Fibroblast of lung (primary cell): ENCODE measurements at regions not wholly inside any gene's neighbourhood (a gene's known extent, or its start where the extent isn't known, plus 50 kb on each side); places are given as distances from the start of the nearest gene placed in this dataset.

Experiments used
- DNase-seq, 2 donors: peaks; one replicate each; pipeline versions ENCODE4 v3.0.0 to v3.0.0-alpha.2; 2010; ENCODE audit warnings: low read depth in 2 of 2
- H2AFZ ChIP-seq: 2 replicates; pipeline ENCODE4 v1.5.1; 2012; ENCODE audit warnings: low read length, control low read depth, inconsistent platforms
- H3K27ac ChIP-seq: 2 replicates; pipeline ENCODE4 v1.5.1; 2011; ENCODE audit warnings: low read length, control low read depth; ENCODE audit not compliant: insufficient read depth
- H3K27me3 ChIP-seq: 2 replicates; pipeline ENCODE4 v1.5.1; 2011; ENCODE audit warnings: mild to moderate bottlenecking, low read length; ENCODE audit not compliant: control insufficient read depth, insufficient read depth
- H3K36me3 ChIP-seq: 2 replicates; pipeline ENCODE4 v1.5.1; 2011; ENCODE audit warnings: low read length; ENCODE audit not compliant: control insufficient read depth, insufficient read depth
- H3K4me1 ChIP-seq: 2 replicates; pipeline ENCODE4 v1.5.1; 2011; ENCODE audit warnings: low read length; ENCODE audit not compliant: control insufficient read depth, insufficient read depth; ENCODE audit errors: extremely low read depth
- H3K4me2 ChIP-seq: 2 replicates; pipeline ENCODE4 v1.5.1; 2011; ENCODE audit warnings: low read length, control low read depth; ENCODE audit not compliant: insufficient read depth; ENCODE audit errors: extremely low read depth
- H3K4me3 ChIP-seq, 4 experiments: fragments of 200-600 bp in 1 of 4; sonication (generic) in 1 of 4; replicated peaks in 1 of 4; 2 replicates each; pipeline ENCODE4 v1.5.1; 2011 to 2016; ENCODE audit warnings: low read length in 4 of 4, low read depth in 3 of 4, mild to moderate bottlenecking in 3 of 4, control low read depth in 2 of 4, inconsistent platforms in 1 of 4, mixed read lengths in 1 of 4; ENCODE audit not compliant: insufficient read depth in 1 of 4; ENCODE audit errors: control extremely low read depth in 1 of 4
- H3K79me2 ChIP-seq: 2 replicates; pipeline ENCODE4 v1.5.1; 2012; ENCODE audit warnings: mild to moderate bottlenecking, low read length, inconsistent platforms; ENCODE audit not compliant: control insufficient read depth, insufficient read depth
- H3K9ac ChIP-seq: 2 replicates; pipeline ENCODE4 v1.5.1; 2011; ENCODE audit warnings: mild to moderate bottlenecking, low read length, control low read depth; ENCODE audit not compliant: insufficient read depth
- H3K9me3 ChIP-seq: 2 replicates; pipeline ENCODE4 v1.5.1; 2012; ENCODE audit warnings: low read depth, low read length; ENCODE audit not compliant: control insufficient read depth, insufficient read depth
- H4K20me1 ChIP-seq: 2 replicates; pipeline ENCODE4 v1.5.1; 2011; ENCODE audit warnings: low read length; ENCODE audit not compliant: control insufficient read depth, insufficient read depth; ENCODE audit errors: extremely low read depth
- CTCF ChIP-seq, 2 donors: IDR thresholded peaks in 1 of 2; conservative IDR thresholded peaks in 1 of 2; 1 replicate in 1 of 2; 2 replicates in 1 of 2; pipeline ENCODE4 v1.5.1; 2011 to 2012; ENCODE audit warnings: low read length in 2 of 2, control low read depth in 1 of 2, inconsistent platforms in 1 of 2, low read depth in 1 of 2, mild to moderate bottlenecking in 1 of 2
- EZH2 ChIP-seq: IDR thresholded peaks from 2 replicates; pipeline ENCODE4 v1.5.1; 2012; ENCODE audit warnings: low read length, control low read depth, mild to moderate bottlenecking; ENCODE audit errors: missing control alignments

- no peak overlapping the region for H3K4me2 ChIP-seq
- H3K9me3 ChIP-seq: no peaks in the 10 kb centered on the region
- TF ChIP-seq CTCF (conservative IDR thresholded peaks at IDR 0.05 in 1 of 2, IDR thresholded peaks at IDR 0.05 in 1 of 2; ENCODE audit: low read depth in 1 of 2, low read length in 2 of 2) (no peak), EZH2 (no peak)
- H3K4me1 ChIP-seq: no peaks in the 10 kb centered on the region
- H2AFZ ChIP-seq: no peak overlapping the region
- no peaks in the 10 kb centered on the region for H3K79me2 ChIP-seq
- no peaks in the 10 kb centered on the region for H3K36me3 ChIP-seq
- H3K27me3 ChIP-seq: no peaks in the 10 kb centered on the region
- H4K20me1 ChIP-seq: no peaks in the 10 kb centered on the region
- H3K9ac ChIP-seq: no peak overlapping the region
- no peak for DNase-seq
- H3K4me3 ChIP-seq: no peak overlapping the region
- H3K27ac ChIP-seq: no peak overlapping the region
Measured at GRCh38 chr22:49380095-49380827, 447.4 kb downstream of the BRD1 start.

GRCh38 chr22:49377306-49377705 lies 450.4 kb downstream of the BRD1 start:
- H3K36me3 ChIP-seq: no peaks in the 10 kb centered on the region
- H3K27ac ChIP-seq: no peak overlapping the region
- no peaks in the 10 kb centered on the region for H4K20me1 ChIP-seq
- DNase-seq: no peak
- no peak overlapping the region for H2AFZ ChIP-seq
- no peaks in the 10 kb centered on the region for H3K27me3 ChIP-seq
- TF ChIP-seq EZH2 (no peak), CTCF (conservative IDR thresholded peaks at IDR 0.05 in 1 of 2, IDR thresholded peaks at IDR 0.05 in 1 of 2; ENCODE audit: low read depth in 1 of 2, low read length in 2 of 2) (no peak)
- no peaks in the 10 kb centered on the region for H3K9me3 ChIP-seq
- no peaks in the 10 kb centered on the region for H3K79me2 ChIP-seq
- no peak overlapping the region for H3K9ac ChIP-seq
- no peak overlapping the region for H3K4me2 ChIP-seq
- H3K4me3 ChIP-seq: no peak overlapping the region
- no peaks in the 10 kb centered on the region for H3K4me1 ChIP-seq

- Histone ChIP-seq H3K79me2 (no peaks in the 10 kb centered on the region), H3K9ac (no peak overlapping the region), H3K36me3 (no peaks in the 10 kb centered on the region), H3K9me3 (no peaks in the 10 kb centered on the region), H3K4me1 (no peaks in the 10 kb centered on the region), H2AFZ (no peak overlapping the region), H3K4me3 (no peak overlapping the region), H3K4me2 (no peak overlapping the region), H4K20me1 (no peaks in the 10 kb centered on the region), H3K27me3 (no peaks in the 10 kb centered on the region), H3K27ac (no peak overlapping the region)
- TF ChIP-seq EZH2: no peak
- no peak for TF ChIP-seq CTCF (conservative IDR thresholded peaks at IDR 0.05 in 1 of 2, IDR thresholded peaks at IDR 0.05 in 1 of 2; ENCODE audit: low read depth in 1 of 2, low read length in 2 of 2)
- DNase-seq: no peak
Measured at GRCh38 chr22:49373801-49374226, 453.9 kb downstream of the BRD1 start.
